ENCODE measurements at regions not wholly inside any gene's neighbourhood (a gene's known extent, or its start where the extent isn't known, plus 50 kb on each side); places are given as distances from the start of the nearest gene placed in this dataset.

GRCh38 chr4:181670506-181670905 lies 572.7 kb upstream of the TENM3 start:
- H3K36me3 Mint-ChIP-seq (ENCODE audit: low read depth), result no peaks in the 10 kb centered on the region
- no peak overlapping the region for H3K4me3 Mint-ChIP-seq
- peaks cover under 1% of the 10 kb centered on the region for H3K9me3 Mint-ChIP-seq
- no peak for ATAC-seq (replicated peaks)
- no peak overlapping the region for H3K27ac Mint-ChIP-seq
- no peaks in the 10 kb centered on the region for H3K27me3 Mint-ChIP-seq
- no peaks in the 10 kb centered on the region for H3K4me1 Mint-ChIP-seq

DNA sequence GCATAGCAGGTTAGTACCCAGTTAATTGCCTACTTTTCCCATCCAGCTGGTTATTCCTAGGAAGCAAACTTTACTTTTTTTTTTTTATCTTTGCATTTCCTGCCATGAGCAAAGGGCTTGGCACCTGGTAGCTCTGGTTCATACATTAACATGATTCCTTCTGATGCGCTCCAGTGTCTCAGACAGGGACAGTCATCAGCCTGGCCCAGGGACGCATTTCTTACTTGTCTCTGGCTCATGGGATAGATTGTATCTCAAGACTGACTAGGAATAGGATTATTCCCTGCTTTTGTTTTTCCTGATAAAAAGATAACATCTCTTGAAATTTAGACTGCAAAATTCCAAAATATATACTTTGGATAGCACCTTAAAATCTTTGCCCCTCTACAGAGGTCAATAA lies 571.5 kb upstream of the TENM3 start:
- H3K27ac Mint-ChIP-seq, result no peak overlapping the region
- H3K4me3 Mint-ChIP-seq, result no peak overlapping the region
- ATAC-seq (replicated peaks), result no peak
- H3K9me3 Mint-ChIP-seq, result no peaks in the 10 kb centered on the region
- H3K36me3 Mint-ChIP-seq (ENCODE audit: low read depth), result no peaks in the 10 kb centered on the region
- no peaks in the 10 kb centered on the region for H3K27me3 Mint-ChIP-seq
- H3K4me1 Mint-ChIP-seq, result no peaks in the 10 kb centered on the region

- Mint-ChIP-seq H3K27ac (no peak overlapping the region), H3K27me3 (no peaks in the 10 kb centered on the region), H3K9me3 (peaks cover 5% of the 10 kb centered on the region), H3K4me1 (no peaks in the 10 kb centered on the region), H3K4me3 (no peak overlapping the region), H3K36me3 (ENCODE audit: low read depth) (no peaks in the 10 kb centered on the region)
- no peak for ATAC-seq (replicated peaks)
These were observed 570.5 kb upstream of the TENM3 start for GRCh38 chr4:181672751-181673150.

- no peak for ATAC-seq (replicated peaks)
- peaks cover 5% of the 10 kb centered on the region for H3K9me3 Mint-ChIP-seq
- H3K36me3 Mint-ChIP-seq (ENCODE audit: low read depth), result no peaks in the 10 kb centered on the region
- H3K27ac Mint-ChIP-seq, result no peak overlapping the region
- no peaks in the 10 kb centered on the region for H3K27me3 Mint-ChIP-seq
- H3K4me3 Mint-ChIP-seq, result no peak overlapping the region
- no peaks in the 10 kb centered on the region for H3K4me1 Mint-ChIP-seq
These were observed 568.8 kb upstream of the TENM3 start for GRCh38 chr4:181674315-181674875.

- peaks cover 5% of the 10 kb centered on the region for H3K9me3 Mint-ChIP-seq
- ATAC-seq (replicated peaks), result no peak
- H3K4me3 Mint-ChIP-seq, result no peak overlapping the region
- no peaks in the 10 kb centered on the region for H3K36me3 Mint-ChIP-seq (ENCODE audit: low read depth)
- no peaks in the 10 kb centered on the region for H3K4me1 Mint-ChIP-seq
- H3K27me3 Mint-ChIP-seq, result no peaks in the 10 kb centered on the region
- no peak overlapping the region for H3K27ac Mint-ChIP-seq
These were observed 566.7 kb upstream of the TENM3 start for GRCh38 chr4:181676546-181676945.

DNA sequence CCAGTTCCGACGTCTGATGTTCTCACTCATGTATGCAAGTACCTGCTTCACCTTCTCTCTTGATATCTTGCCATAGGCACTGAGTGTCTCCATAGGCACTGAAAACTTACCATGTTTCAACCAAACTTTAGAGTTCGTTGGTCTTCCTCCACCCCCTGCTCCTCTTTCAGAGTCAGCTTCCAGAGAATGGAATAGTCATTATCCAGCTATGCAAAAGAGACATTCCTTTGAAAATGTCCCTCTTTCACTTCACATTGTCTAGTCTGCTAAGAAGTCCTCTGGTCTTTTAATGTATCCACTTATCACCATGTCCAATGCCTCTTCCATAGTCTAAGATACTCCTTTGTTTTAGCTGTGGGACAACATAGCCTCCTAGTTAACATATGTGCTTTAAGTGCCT lies 566.0 kb upstream of the TENM3 start:
- Mint-ChIP-seq H3K27me3 (no peaks in the 10 kb centered on the region), H3K4me1 (no peaks in the 10 kb centered on the region), H3K4me3 (no peak overlapping the region), H3K36me3 (ENCODE audit: low read depth) (no peaks in the 10 kb centered on the region), H3K27ac (no peak overlapping the region), H3K9me3 (peaks cover 5% of the 10 kb centered on the region)
- no peak for ATAC-seq (replicated peaks)

- Mint-ChIP-seq H3K36me3 (ENCODE audit: low read depth) (no peaks in the 10 kb centered on the region), H3K27me3 (no peaks in the 10 kb centered on the region), H3K4me3 (no peak overlapping the region), H3K9me3 (peaks cover 8% of the 10 kb centered on the region), H3K4me1 (no peaks in the 10 kb centered on the region), H3K27ac (no peak overlapping the region)
- ATAC-seq (replicated peaks), result no peak
These were observed 565.6 kb upstream of the TENM3 start for GRCh38 chr4:181677621-181678020.

- Mint-ChIP-seq H3K4me3 (no peak overlapping the region), H3K9me3 (peaks cover 8% of the 10 kb centered on the region), H3K27me3 (no peaks in the 10 kb centered on the region), H3K36me3 (ENCODE audit: low read depth) (no peaks in the 10 kb centered on the region), H3K4me1 (no peaks in the 10 kb centered on the region), H3K27ac (no peak overlapping the region)
- ATAC-seq (replicated peaks), result no peak
These were observed 563.4 kb upstream of the TENM3 start for GRCh38 chr4:181679754-181680153.

DNA sequence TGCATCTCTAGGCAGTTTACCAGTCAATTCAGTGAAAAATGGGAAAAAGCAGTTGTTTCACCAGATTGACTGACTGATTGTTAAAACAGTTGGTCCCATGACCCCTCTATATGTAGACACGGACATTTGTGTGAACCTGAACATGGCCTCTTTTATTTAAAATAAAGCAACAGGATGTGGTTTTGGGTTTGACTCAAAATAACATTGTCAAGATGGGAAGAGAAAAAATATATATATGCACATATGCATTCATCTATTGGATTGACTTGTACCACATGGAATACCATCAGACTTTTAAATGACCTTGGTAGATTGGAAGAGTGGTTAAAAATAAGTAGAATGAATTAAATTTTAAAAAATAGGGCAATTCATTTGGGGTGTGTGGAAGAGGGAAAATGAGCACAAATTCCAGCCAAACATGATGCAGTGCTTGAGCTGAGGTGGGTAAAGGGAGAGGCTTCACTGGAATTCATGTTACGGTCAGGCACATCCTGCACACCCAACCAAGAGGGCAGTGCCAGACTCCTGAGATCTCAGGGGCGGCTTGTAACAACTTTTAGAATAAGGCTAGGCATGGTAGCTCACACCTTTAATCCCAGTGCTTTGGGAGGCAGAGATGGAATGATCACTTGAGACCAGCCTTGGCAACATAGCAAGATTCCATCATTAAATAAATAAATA lies 560.7 kb upstream of the TENM3 start:
- no peak for ATAC-seq (replicated peaks)
- no peaks in the 10 kb centered on the region for H3K27me3 Mint-ChIP-seq
- peaks cover 3% of the 10 kb centered on the region for H3K9me3 Mint-ChIP-seq
- H3K4me1 Mint-ChIP-seq, result no peaks in the 10 kb centered on the region
- H3K27ac Mint-ChIP-seq, result no peak overlapping the region
- H3K4me3 Mint-ChIP-seq, result no peak overlapping the region
- H3K36me3 Mint-ChIP-seq (ENCODE audit: low read depth), result no peaks in the 10 kb centered on the region

GRCh38 chr4:181684310-181684709 lies 558.9 kb upstream of the TENM3 start:
- no peaks in the 10 kb centered on the region for H3K4me1 Mint-ChIP-seq
- ATAC-seq (replicated peaks), result no peak
- no peak overlapping the region for H3K27ac Mint-ChIP-seq
- H3K27me3 Mint-ChIP-seq, result no peaks in the 10 kb centered on the region
- no peaks in the 10 kb centered on the region for H3K36me3 Mint-ChIP-seq (ENCODE audit: low read depth)
- H3K4me3 Mint-ChIP-seq, result no peak overlapping the region
- peaks cover 3% of the 10 kb centered on the region for H3K9me3 Mint-ChIP-seq

DNA sequence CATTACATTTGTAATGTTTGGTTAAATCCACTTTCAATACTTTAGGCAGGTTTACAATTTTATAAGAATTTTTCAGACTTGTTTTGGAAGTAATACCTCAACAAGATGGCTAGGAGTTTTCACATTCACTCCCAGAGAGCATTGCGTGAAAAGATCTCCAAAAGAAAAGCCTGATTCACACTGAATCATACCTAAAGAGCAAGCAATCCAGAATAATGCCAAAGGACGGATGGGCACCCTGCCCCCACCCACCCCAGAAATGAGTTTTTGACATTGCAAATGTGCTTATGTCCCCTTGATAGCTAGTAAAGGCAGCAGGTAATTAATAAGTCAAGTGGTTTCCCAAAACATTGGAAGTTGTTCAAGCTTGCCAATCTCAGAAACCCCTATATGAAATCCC lies 557.7 kb upstream of the TENM3 start:
- H3K9me3 Mint-ChIP-seq, result peaks cover 6% of the 10 kb centered on the region
- no peaks in the 10 kb centered on the region for H3K4me1 Mint-ChIP-seq
- H3K27ac Mint-ChIP-seq, result no peak overlapping the region
- H3K36me3 Mint-ChIP-seq (ENCODE audit: low read depth), result no peaks in the 10 kb centered on the region
- no peak overlapping the region for H3K4me3 Mint-ChIP-seq
- H3K27me3 Mint-ChIP-seq, result no peaks in the 10 kb centered on the region
- ATAC-seq (replicated peaks), result no peak

DNA sequence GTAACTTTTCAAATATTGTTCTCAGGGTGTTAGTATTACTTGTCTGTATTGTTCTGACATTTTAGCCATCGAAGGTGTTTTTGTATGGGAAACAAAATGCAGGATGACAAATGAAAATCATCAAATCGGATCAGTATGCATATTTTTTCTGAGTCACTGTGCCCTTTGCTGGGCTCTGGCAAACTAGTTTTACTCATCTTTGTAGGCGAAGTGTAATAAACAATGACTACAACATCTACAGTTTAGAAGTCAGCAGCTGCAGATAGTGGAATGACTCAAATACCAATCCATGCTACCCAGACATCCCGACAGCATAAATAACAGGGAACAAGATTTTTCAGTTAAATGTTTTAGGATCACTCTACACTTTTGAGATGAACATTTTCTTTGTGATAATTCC lies 557.3 kb upstream of the TENM3 start:
- no peak for ATAC-seq (replicated peaks)
- no peaks in the 10 kb centered on the region for H3K27me3 Mint-ChIP-seq
- no peaks in the 10 kb centered on the region for H3K36me3 Mint-ChIP-seq (ENCODE audit: low read depth)
- no peak overlapping the region for H3K4me3 Mint-ChIP-seq
- H3K27ac Mint-ChIP-seq, result no peak overlapping the region
- H3K9me3 Mint-ChIP-seq, result peaks cover 6% of the 10 kb centered on the region
- no peaks in the 10 kb centered on the region for H3K4me1 Mint-ChIP-seq

- no peak for ATAC-seq (replicated peaks)
- no peak overlapping the region for H3K27ac Mint-ChIP-seq
- peaks cover 6% of the 10 kb centered on the region for H3K9me3 Mint-ChIP-seq
- no peaks in the 10 kb centered on the region for H3K4me1 Mint-ChIP-seq
- H3K27me3 Mint-ChIP-seq, result no peaks in the 10 kb centered on the region
- H3K4me3 Mint-ChIP-seq, result no peak overlapping the region
- H3K36me3 Mint-ChIP-seq (ENCODE audit: low read depth), result no peaks in the 10 kb centered on the region
These were observed 556.1 kb upstream of the TENM3 start for GRCh38 chr4:181687116-181687515.

DNA sequence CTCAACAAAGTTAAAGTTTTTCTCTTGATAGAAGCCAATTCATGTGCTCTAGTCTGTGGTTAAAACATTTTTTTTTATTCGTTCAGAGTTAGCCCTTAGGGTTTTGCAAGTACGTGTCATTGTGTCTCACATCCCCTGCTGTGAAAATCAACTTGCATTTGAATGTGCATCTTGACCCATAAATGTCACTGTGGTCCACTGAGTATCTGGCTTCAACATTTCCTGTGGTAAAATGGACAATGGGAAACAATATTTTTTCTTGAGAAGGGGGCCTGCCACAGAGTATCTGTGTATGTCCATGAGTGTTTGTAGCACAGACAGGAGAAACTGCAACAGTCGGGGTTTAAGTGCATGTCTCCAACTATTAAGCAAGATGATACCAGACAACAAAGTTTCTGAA lies 554.8 kb upstream of the TENM3 start:
- Mint-ChIP-seq H3K27me3 (no peaks in the 10 kb centered on the region), H3K36me3 (ENCODE audit: low read depth) (no peaks in the 10 kb centered on the region), H3K4me1 (no peaks in the 10 kb centered on the region), H3K4me3 (no peak overlapping the region), H3K27ac (no peak overlapping the region), H3K9me3 (peaks cover 3% of the 10 kb centered on the region)
- ATAC-seq (replicated peaks), result no peak

DNA sequence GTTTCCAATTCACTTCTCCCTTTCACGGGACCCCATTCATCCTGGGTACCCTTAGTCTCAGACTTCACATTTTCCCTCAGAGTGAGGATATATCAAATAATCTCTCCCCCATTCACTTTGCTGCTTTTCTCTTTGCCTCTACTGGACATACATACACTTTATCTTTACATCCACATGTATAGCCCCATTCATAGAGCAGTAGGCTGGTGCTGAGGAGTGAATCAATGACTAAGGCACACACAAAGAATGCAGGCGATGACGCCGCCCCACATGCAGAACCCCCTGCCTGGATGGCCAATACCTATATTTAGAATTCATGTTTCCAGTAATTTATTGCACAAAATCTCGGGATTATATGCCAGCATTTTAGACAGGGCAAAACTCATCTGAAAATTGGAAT lies 554.3 kb upstream of the TENM3 start:
- H3K36me3 Mint-ChIP-seq (ENCODE audit: low read depth), result no peaks in the 10 kb centered on the region
- H3K9me3 Mint-ChIP-seq, result peaks cover 3% of the 10 kb centered on the region
- no peak overlapping the region for H3K4me3 Mint-ChIP-seq
- ATAC-seq (replicated peaks), result no peak
- no peaks in the 10 kb centered on the region for H3K27me3 Mint-ChIP-seq
- no peak overlapping the region for H3K27ac Mint-ChIP-seq
- H3K4me1 Mint-ChIP-seq, result no peaks in the 10 kb centered on the region

DNA sequence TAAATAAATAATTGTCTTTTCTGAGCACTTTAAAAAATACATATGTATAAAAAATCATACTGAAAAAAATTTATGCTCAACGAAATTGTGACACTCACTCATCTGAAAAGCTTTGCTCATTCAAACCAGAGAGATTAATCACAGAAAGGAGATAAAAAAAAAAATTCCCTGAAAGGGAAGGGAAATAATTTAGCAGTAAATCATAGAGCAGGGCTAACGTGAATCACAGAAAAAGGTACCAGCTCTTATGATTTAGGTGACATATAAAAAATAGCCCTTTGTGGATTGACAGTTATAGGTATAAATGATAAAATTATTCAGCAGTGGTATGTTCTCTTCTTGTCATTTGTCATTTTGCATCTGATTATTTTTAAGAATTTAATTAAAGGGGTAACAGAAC lies 552.7 kb upstream of the TENM3 start:
- Mint-ChIP-seq H3K9me3 (peaks cover 3% of the 10 kb centered on the region), H3K4me3 (no peak overlapping the region), H3K4me1 (no peaks in the 10 kb centered on the region), H3K27me3 (no peaks in the 10 kb centered on the region), H3K27ac (no peak overlapping the region), H3K36me3 (ENCODE audit: low read depth) (no peaks in the 10 kb centered on the region)
- ATAC-seq (replicated peaks), result no peak
